Natural killer cell (primary cell): ENCODE measurements at regions not wholly inside any gene's neighbourhood (a gene's known extent, or its start where the extent isn't known, plus 50 kb on each side); places are given as distances from the start of the nearest gene placed in this dataset.

ENCODE experiments used
- ATAC-seq, 3 donors: fragments of 150-1000 bp in 2 of 3; fragments of 200-7000 bp in 1 of 3; cut with Tn5 transposase; 1 replicate in 1 of 3; 2 replicates in 2 of 3; pipeline ENCODE4 v1.10.0; 2021; ENCODE audit warnings: mild to moderate bottlenecking in 2 of 3, moderate library complexity in 2 of 3
- DNase-seq, 2 donors: peaks; one replicate each; pipeline versions ENCODE4 v3.0.0 to v3.0.0-alpha.2; 2013 to 2021; ENCODE audit warnings: mixed read lengths in 1 of 2
- H3K27ac ChIP-seq: one replicate; pipeline ENCODE4 v1.5.1; 2013; ENCODE audit warnings: mild to moderate bottlenecking, low read length
- H3K27me3 ChIP-seq: one replicate; pipeline ENCODE4 v1.6.1; 2013; ENCODE audit warnings: low read length; ENCODE audit not compliant: control insufficient read depth, insufficient read depth
- H3K36me3 ChIP-seq: one replicate; pipeline ENCODE4 v1.6.1; 2013; ENCODE audit warnings: low read length; ENCODE audit not compliant: control insufficient read depth, insufficient read depth
- H3K4me1 ChIP-seq: one replicate; pipeline ENCODE4 v1.6.1; 2013; ENCODE audit warnings: low read length; ENCODE audit not compliant: control insufficient read depth, insufficient read depth
- H3K4me3 ChIP-seq: one replicate; pipeline ENCODE4 v1.5.1; 2013; ENCODE audit warnings: low read length
- H3K9me3 ChIP-seq: one replicate; pipeline ENCODE4 v1.6.1; 2013; ENCODE audit warnings: low read length; ENCODE audit not compliant: control insufficient read depth, insufficient read depth
- H3K27ac Mint-ChIP-seq, 2 donors: one replicate each; pipeline ENCODE4 v1.8.0; 2022; ENCODE audit warnings: mild to moderate bottlenecking in 2 of 2, mixed read lengths in 2 of 2, moderate library complexity in 1 of 2
- H3K27me3 Mint-ChIP-seq, 2 donors: one replicate each; pipeline ENCODE4 v1.8.0; 2022; ENCODE audit warnings: low read depth in 2 of 2, mixed read lengths in 2 of 2
- H3K36me3 Mint-ChIP-seq: one replicate; pipeline ENCODE4 v1.8.0; 2022; ENCODE audit warnings: mixed read lengths
- H3K4me1 Mint-ChIP-seq, 2 donors: one replicate each; pipeline ENCODE4 v1.8.0; 2022; ENCODE audit warnings: mixed read lengths in 2 of 2
- H3K4me3 Mint-ChIP-seq: one replicate; pipeline ENCODE4 v1.8.0; 2022; ENCODE audit warnings: mild to moderate bottlenecking, moderate library complexity, mixed read lengths
- H3K9me3 Mint-ChIP-seq, 2 donors: one replicate each; pipeline ENCODE4 v1.8.0; 2022; ENCODE audit warnings: mixed read lengths in 2 of 2
- CTCF ChIP-seq: fragments of 200-600 bp; IDR thresholded peaks from one replicate; pipeline ENCODE4 v1.8.0; 2022; ENCODE audit warnings: antibody characterized with exemption
- WGBS: methylation state at CpG from one replicate; pipeline ENCODE4 v1.1.7; 2013; ENCODE audit warnings: missing lambda C conversion rate; ENCODE audit not compliant: insufficient coverage; 5-methylcytosine and 5-hydroxymethylcytosine counted together
- intact Hi-C: fragments of 100-400 bp; cut with micrococcal nuclease; formaldehyde crosslinking; loops from one replicate; pipeline ENCODE4 v1.14.2; 2022

DNA sequence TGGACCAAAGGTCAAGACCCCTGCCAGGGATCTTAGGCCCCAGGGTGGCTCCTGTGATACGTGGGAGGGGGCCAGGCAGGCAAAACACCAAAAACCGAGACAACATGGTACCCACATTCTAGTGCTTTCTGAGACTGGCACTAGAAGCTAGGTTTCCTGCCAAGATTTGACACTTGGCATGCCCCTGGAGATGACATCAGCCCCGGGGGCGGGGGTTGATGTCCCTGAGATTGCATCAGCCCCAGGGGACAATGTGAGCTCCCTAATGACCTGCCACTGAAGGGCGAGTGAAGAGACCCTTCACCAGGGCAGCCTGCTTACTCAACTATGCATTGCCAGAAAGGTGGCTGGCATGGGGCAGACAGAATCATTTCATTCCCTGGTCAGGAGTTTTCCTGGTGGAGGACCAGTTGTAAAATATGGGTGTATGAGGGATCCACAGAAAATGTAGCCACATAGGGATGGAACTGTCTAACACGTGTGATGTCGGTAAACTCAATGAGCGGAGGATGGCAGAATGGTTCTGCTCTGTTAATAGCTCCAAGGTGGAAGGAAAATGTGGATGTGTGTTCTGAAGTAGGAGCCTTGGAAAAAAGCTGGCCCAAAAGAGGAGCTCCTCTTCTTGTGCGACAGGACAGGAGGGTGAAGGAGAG, 219.7 kb downstream of the UNC5CL start:
- no peak for TF ChIP-seq CTCF
- peaks cover 4% of the 10 kb centered on the region for H3K4me1 ChIP-seq
- H3K27ac Mint-ChIP-seq: no peak overlapping the region
- H3K9me3 Mint-ChIP-seq: no peaks in the 10 kb centered on the region
- no peak overlapping the region for H3K4me3 Mint-ChIP-seq
- intact Hi-C loops: no loop called here
- no peaks in the 10 kb centered on the region for H3K36me3 ChIP-seq
- H3K4me3 ChIP-seq: no peak overlapping the region
- no peaks in the 10 kb centered on the region for H3K27me3 ChIP-seq
- no peaks in the 10 kb centered on the region for H3K9me3 ChIP-seq
- WGBS: 86% methylated on average over 9 of the region's 9 CpGs
- ATAC-seq (no peak), DNase-seq (no peak)
- no peak overlapping the region for H3K27ac ChIP-seq
- no peaks in the 10 kb centered on the region for H3K36me3 Mint-ChIP-seq
- H3K27me3 Mint-ChIP-seq: peaks cover 1 to 20% of the 10 kb centered on the region in 2 donors
- peaks cover 0 to 6% of the 10 kb centered on the region in 2 donors for H3K4me1 Mint-ChIP-seq

DNA sequence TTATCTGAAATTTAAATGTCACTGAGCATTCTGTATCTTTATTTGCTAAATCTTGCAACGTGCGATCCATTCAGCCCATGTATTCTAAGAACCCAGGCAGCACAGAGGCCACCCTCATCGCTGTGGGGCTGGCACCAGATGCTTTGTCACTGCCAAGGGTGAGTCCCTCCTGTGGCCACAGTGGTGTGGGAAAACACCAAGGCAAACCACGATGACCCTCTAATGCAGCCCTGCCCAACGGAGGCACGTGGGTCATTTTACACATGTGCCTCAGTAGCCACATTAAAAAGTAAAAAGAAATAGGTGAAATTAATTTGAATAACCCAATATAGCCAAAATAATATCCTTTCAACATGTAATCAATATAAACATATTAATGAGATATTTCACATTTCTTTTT, 221.7 kb downstream of the UNC5CL start:
- TF ChIP-seq CTCF: no peak
- no peak overlapping the region for H3K27ac Mint-ChIP-seq
- H3K4me1 ChIP-seq: peaks cover 4% of the 10 kb centered on the region
- 40% methylated on average over 6 of the region's 6 CpGs for WGBS
- intact Hi-C loops: no loop called here
- ATAC-seq: peak in 1 of 3 donors; percentile 60
- peaks cover 0 to 6% of the 10 kb centered on the region in 2 donors for H3K4me1 Mint-ChIP-seq
- no peak overlapping the region for H3K27ac ChIP-seq
- no peaks in the 10 kb centered on the region for H3K27me3 ChIP-seq
- no peaks in the 10 kb centered on the region for H3K36me3 ChIP-seq
- no peaks in the 10 kb centered on the region for H3K9me3 Mint-ChIP-seq
- DNase-seq: no peak
- H3K36me3 Mint-ChIP-seq: no peaks in the 10 kb centered on the region
- H3K9me3 ChIP-seq: no peaks in the 10 kb centered on the region
- H3K4me3 ChIP-seq: no peak overlapping the region
- H3K27me3 Mint-ChIP-seq: peaks cover 0 to 11% of the 10 kb centered on the region in 2 donors
- no peak overlapping the region for H3K4me3 Mint-ChIP-seq

GRCh38 chr6:40816601-40817000, 222.4 kb downstream of the UNC5CL start:
- Histone ChIP-seq H3K4me1 (peaks cover 4% of the 10 kb centered on the region), H3K36me3 (no peaks in the 10 kb centered on the region), H3K27me3 (no peaks in the 10 kb centered on the region), H3K9me3 (no peaks in the 10 kb centered on the region), H3K4me3 (no peak overlapping the region), H3K27ac (no peak overlapping the region)
- WGBS: 69% methylated on average over 2 of the region's 2 CpGs
- intact Hi-C loops: no loop called here
- Mint-ChIP-seq H3K9me3 (no peaks in the 10 kb centered on the region), H3K36me3 (no peaks in the 10 kb centered on the region), H3K4me1 (peaks cover 0 to 6% of the 10 kb centered on the region in 2 donors), H3K27me3 (peaks cover 0 to 5% of the 10 kb centered on the region in 2 donors), H3K4me3 (no peak overlapping the region), H3K27ac (no peak overlapping the region)
- DNase-seq (no peak), ATAC-seq (no peak)
- no peak for TF ChIP-seq CTCF

DNA sequence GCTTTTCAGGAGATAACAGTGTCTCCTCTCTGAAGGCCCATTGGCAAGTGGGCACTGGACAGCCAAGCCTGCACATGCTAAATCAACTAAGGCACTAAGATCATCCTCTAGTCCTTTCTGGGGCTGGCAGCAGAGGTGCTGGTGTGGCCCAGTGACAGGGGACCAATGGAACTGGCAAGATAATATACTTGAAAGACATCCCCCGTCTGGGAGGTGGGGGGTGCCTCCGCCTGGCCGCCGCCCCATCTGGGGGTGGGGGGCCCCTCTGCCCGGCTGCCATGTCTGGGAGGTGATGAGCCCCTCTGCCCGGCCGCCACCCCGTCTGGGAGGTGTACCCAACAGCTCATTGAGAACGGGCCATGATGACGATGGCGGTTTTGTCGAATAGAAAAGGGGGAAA, 223.3 kb downstream of the UNC5CL start:
- Histone ChIP-seq H3K9me3 (no peaks in the 10 kb centered on the region), H3K4me1 (peaks cover 4% of the 10 kb centered on the region), H3K27ac (no peak overlapping the region), H3K36me3 (no peaks in the 10 kb centered on the region), H3K4me3 (no peak overlapping the region), H3K27me3 (no peaks in the 10 kb centered on the region)
- TF ChIP-seq CTCF: no peak
- no peaks in the 10 kb centered on the region for H3K36me3 Mint-ChIP-seq
- no peak overlapping the region for H3K27ac Mint-ChIP-seq
- 98% methylated on average over 12 of the region's 12 CpGs for WGBS
- peaks cover 0 to 6% of the 10 kb centered on the region in 2 donors for H3K4me1 Mint-ChIP-seq
- no peak overlapping the region for H3K4me3 Mint-ChIP-seq
- H3K27me3 Mint-ChIP-seq: no peaks in the 10 kb centered on the region
- DNase-seq (no peak), ATAC-seq (no peak)
- intact Hi-C loops: no loop called here
- no peaks in the 10 kb centered on the region for H3K9me3 Mint-ChIP-seq
